ENCODE measurements at regions not wholly inside any gene's neighbourhood (a gene's known extent, or its start where the extent isn't known, plus 50 kb on each side); places are given as distances from the start of the nearest gene placed in this dataset.

DNA sequence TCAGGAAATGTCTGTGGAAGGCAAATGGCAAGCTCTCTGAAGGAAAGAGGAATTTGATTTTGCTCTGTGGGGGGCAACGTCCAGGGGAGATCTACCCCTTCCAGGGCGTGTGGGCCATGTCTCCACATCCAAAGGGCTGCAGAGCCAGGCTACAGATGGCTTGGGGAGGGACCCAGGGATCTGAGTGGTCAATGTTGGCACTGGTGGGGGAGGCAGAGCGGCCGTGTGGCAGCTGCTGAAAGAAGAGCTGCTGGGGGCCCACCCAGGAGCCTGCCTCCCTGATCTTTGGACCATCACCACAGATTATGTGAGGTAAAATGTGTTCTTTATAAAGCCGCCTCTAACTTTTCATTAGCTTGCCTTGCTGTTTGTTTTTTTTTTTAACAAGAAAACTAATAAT lies 144.1 kb downstream of the HERPUD2 start:
- TF ChIP-seq, protein P1, sequence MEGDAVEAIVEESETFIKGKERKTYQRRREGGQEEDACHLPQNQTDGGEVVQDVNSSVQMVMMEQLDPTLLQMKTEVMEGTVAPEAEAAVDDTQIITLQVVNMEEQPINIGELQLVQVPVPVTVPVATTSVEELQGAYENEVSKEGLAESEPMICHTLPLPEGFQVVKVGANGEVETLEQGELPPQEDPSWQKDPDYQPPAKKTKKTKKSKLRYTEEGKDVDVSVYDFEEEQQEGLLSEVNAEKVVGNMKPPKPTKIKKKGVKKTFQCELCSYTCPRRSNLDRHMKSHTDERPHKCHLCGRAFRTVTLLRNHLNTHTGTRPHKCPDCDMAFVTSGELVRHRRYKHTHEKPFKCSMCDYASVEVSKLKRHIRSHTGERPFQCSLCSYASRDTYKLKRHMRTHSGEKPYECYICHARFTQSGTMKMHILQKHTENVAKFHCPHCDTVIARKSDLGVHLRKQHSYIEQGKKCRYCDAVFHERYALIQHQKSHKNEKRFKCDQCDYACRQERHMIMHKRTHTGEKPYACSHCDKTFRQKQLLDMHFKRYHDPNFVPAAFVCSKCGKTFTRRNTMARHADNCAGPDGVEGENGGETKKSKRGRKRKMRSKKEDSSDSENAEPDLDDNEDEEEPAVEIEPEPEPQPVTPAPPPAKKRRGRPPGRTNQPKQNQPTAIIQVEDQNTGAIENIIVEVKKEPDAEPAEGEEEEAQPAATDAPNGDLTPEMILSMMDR (IDR thresholded peaks at IDR 0.05) = no peak
- no peak for TF ChIP-seq POLR2A (IDR thresholded peaks at IDR 0.05)
- TF ChIP-seq POLR2AphosphoS5 (IDR thresholded peaks at IDR 0.05) = no peak
- TF ChIP-seq EP300 (IDR thresholded peaks at IDR 0.05) = no peak
